Breast epithelium (tissue), 4 donors: ENCODE measurements at regions not wholly inside any gene's neighbourhood (a gene's known extent, or its start where the extent isn't known, plus 50 kb on each side); places are given as distances from the start of the nearest gene placed in this dataset.
"Not testable (repeated sequence)": the region's sequence is repeated elsewhere in the genome, so short reads cannot be mapped to it uniquely, and the experiment has no call there.

ENCODE experiments used
- DNase-seq, 2 donors: peaks; one replicate each; pipeline ENCODE4 v3.0.0-alpha.2; 2019; ENCODE audit warnings: low spot score in 2 of 2
- H3K27ac ChIP-seq, 2 donors: fragments of 200-600 bp; sonication (generic) in 1 of 2; one replicate each; pipeline ENCODE4 v1.5.1; 2016 to 2019; ENCODE audit warnings: mild to moderate bottlenecking in 1 of 2
- H3K27me3 ChIP-seq, 2 donors: fragments of 200-600 bp; sonication (generic) in 1 of 2; one replicate each; pipeline versions ENCODE4 v1.5.1 to v1.6.0; 2017 to 2019; ENCODE audit warnings: control low read depth in 1 of 2, mild to moderate bottlenecking in 1 of 2
- H3K36me3 ChIP-seq: fragments of 200-600 bp; one replicate; pipeline ENCODE4 v1.5.1; 2019
- H3K4me1 ChIP-seq, 2 donors: fragments of 200-600 bp; sonication (generic); one replicate each; pipeline ENCODE4 v1.5.1; 2016 to 2019; ENCODE audit warnings: control low read depth in 1 of 2
- H3K4me3 ChIP-seq, 3 donors: fragments of 200-600 bp; sonication (generic); 1 replicate in 2 of 3; 2 replicates in 1 of 3; pipeline ENCODE4 v1.5.1; 2016 to 2019; ENCODE audit warnings: mild to moderate bottlenecking in 3 of 3, moderate library complexity in 2 of 3
- H3K9me3 ChIP-seq, 2 donors: fragments of 200-600 bp; sonication (generic) in 1 of 2; one replicate each; pipeline ENCODE4 v1.5.1; 2016 to 2019; ENCODE audit warnings: control low read depth in 1 of 2
- CTCF ChIP-seq, 3 donors: fragments of 450-650 bp; IDR thresholded peaks; one replicate each; pipeline ENCODE4 v1.5.1; 2016 to 2017; ENCODE audit warnings: antibody characterized with exemption in 3 of 3, mild to moderate bottlenecking in 3 of 3, moderate library complexity in 3 of 3
- POLR2A ChIP-seq: fragments of 450-650 bp; IDR thresholded peaks from one replicate; pipeline ENCODE4 v1.6.1; 2016; ENCODE audit warnings: antibody characterized with exemption, mild to moderate bottlenecking, moderate library complexity
- POLR2AphosphoS5 ChIP-seq, 3 donors: sonication (generic); formaldehyde crosslinking; IDR thresholded peaks; one replicate each; pipeline ENCODE4 v1.6.1; 2017; ENCODE audit warnings: antibody characterized with exemption in 3 of 3
- intact Hi-C: fragments of 100-400 bp; cut with DNase I; formaldehyde crosslinking; loops from one replicate; pipeline ENCODE4 v1.15.1; 2023; ENCODE audit warnings: low total_unique reads

- no peak for DNase-seq
- Histone ChIP-seq H3K27me3 (no peaks in the 10 kb centered on the region), H3K4me1 (no peaks in the 10 kb centered on the region), H3K27ac (no peak overlapping the region), H3K9me3 (no peaks in the 10 kb centered on the region), H3K4me3 (no peak overlapping the region), H3K36me3 (no peaks in the 10 kb centered on the region)
- intact Hi-C loops, result no loop called here
- no peak for TF ChIP-seq CTCF (IDR thresholded peaks at IDR 0.05)
- TF ChIP-seq POLR2A, result no peak
Observed at GRCh38 chr3:61401359-61401758, 150.1 kb upstream of the FHIT start.

- Histone ChIP-seq H3K36me3 (no peaks in the 10 kb centered on the region), H3K4me3 (no peak overlapping the region), H3K27ac (no peak overlapping the region), H3K27me3 (no peaks in the 10 kb centered on the region), H3K9me3 (no peaks in the 10 kb centered on the region), H3K4me1 (no peaks in the 10 kb centered on the region)
- intact Hi-C loops, result no loop called here
- no peak for TF ChIP-seq CTCF (IDR thresholded peaks at IDR 0.05)
- TF ChIP-seq POLR2AphosphoS5 (IDR thresholded peaks at IDR 0.05), result no peak
- DNase-seq, result no peak
Observed at GRCh38 chr3:61407397-61407796, 154.0 kb upstream of the PTPRG start.

- intact Hi-C loops, result no loop called here
- Histone ChIP-seq H3K4me1 (no peaks in the 10 kb centered on the region), H3K4me3 (no peak overlapping the region), H3K36me3 (no peaks in the 10 kb centered on the region), H3K27ac (no peak overlapping the region), H3K27me3 (no peaks in the 10 kb centered on the region), H3K9me3 (no peaks in the 10 kb centered on the region)
- TF ChIP-seq POLR2A, result no peak
- TF ChIP-seq POLR2AphosphoS5 (IDR thresholded peaks at IDR 0.05), result no peak
- TF ChIP-seq CTCF (IDR thresholded peaks at IDR 0.05), result no peak
- DNase-seq, result no peak
Observed at GRCh38 chr3:61409638-61410037, 151.7 kb upstream of the PTPRG start.

- H3K27me3 ChIP-seq, DNase-seq, H3K27ac ChIP-seq, H3K4me1 ChIP-seq, H3K36me3 ChIP-seq, intact Hi-C loops, H3K4me3 ChIP-seq, H3K9me3 ChIP-seq: not testable (repeated sequence)
Observed at GRCh38 chr3:61410358-61410757, 151.0 kb upstream of the PTPRG start.

GRCh38 chr3:61411009-61411662 lies 150.2 kb upstream of the PTPRG start:
- intact Hi-C loops, result no loop called here
- DNase-seq, result no peak
- Histone ChIP-seq H3K9me3 (no peaks in the 10 kb centered on the region), H3K27ac (no peak overlapping the region), H3K27me3 (no peaks in the 10 kb centered on the region), H3K36me3 (no peaks in the 10 kb centered on the region), H3K4me1 (no peaks in the 10 kb centered on the region), H3K4me3 (no peak overlapping the region)
- no peak for TF ChIP-seq POLR2A
- TF ChIP-seq CTCF (IDR thresholded peaks at IDR 0.05), result no peak
- no peak for TF ChIP-seq POLR2AphosphoS5 (IDR thresholded peaks at IDR 0.05)

GRCh38 chr3:61414456-61414855 lies 146.9 kb upstream of the PTPRG start:
- H3K36me3 ChIP-seq, result no peaks in the 10 kb centered on the region
- H3K27ac ChIP-seq, result no peak overlapping the region
- no peak overlapping the region for H3K4me3 ChIP-seq
- DNase-seq, result no peak
- no peaks in the 10 kb centered on the region for H3K4me1 ChIP-seq
- TF ChIP-seq POLR2AphosphoS5 (IDR thresholded peaks at IDR 0.05) (no peak), CTCF (IDR thresholded peaks at IDR 0.05) (no peak), POLR2A (no peak)
- no peaks in the 10 kb centered on the region for H3K27me3 ChIP-seq
- no peaks in the 10 kb centered on the region for H3K9me3 ChIP-seq
- intact Hi-C loops, result no loop called here
